Kidney (tissue), 13 donors: ENCODE measurements at regions not wholly inside any gene's neighbourhood (a gene's known extent, or its start where the extent isn't known, plus 50 kb on each side); places are given as distances from the start of the nearest gene placed in this dataset.
A peak's percentile ranks its signal among the peaks of the same experiment; 100 is the strongest.

Experiments
- DNase-seq, 5 donors: peaks; one replicate each; pipeline ENCODE4 v3.0.0-alpha.2; 2013 to 2020
- FAIRE-seq: peaks from 2 replicates; lab custom pipeline; 2012; peaks lifted over from hg19 to GRCh38; lab: Jason Lieb, UNC
- H3K27ac ChIP-seq, 2 donors: one replicate each; pipeline ENCODE4 v1.7.0; 2013; ENCODE audit warnings: low read depth in 2 of 2, low read length in 2 of 2, inconsistent platforms in 1 of 2
- H3K27me3 ChIP-seq: one replicate; pipeline ENCODE4 v1.7.1; 2013; ENCODE audit warnings: low read length, inconsistent platforms; ENCODE audit not compliant: control insufficient read depth, insufficient read depth
- H3K36me3 ChIP-seq, 3 donors: one replicate each; pipeline versions ENCODE4 v1.7.0 to v1.7.1; 2013; ENCODE audit warnings: low read length in 3 of 3, control low read depth in 1 of 3, inconsistent platforms in 1 of 3; ENCODE audit not compliant: insufficient read depth in 3 of 3, control insufficient read depth in 2 of 3
- H3K4me1 ChIP-seq, 3 donors: one replicate each; pipeline versions ENCODE4 v1.7.0 to v1.7.1; 2013; ENCODE audit warnings: low read length in 3 of 3, inconsistent platforms in 1 of 3, low read depth in 1 of 3; ENCODE audit not compliant: control insufficient read depth in 2 of 3, insufficient read depth in 2 of 3
- H3K4me3 ChIP-seq, 3 donors: one replicate each; pipeline versions ENCODE4 v1.7.0 to v1.8.1; 2013; ENCODE audit warnings: low read length in 3 of 3, control low read depth in 1 of 3, inconsistent platforms in 1 of 3
- H3K9ac ChIP-seq, 3 donors: one replicate each; pipeline versions ENCODE4 v1.7.0 to v1.7.1; 2013; ENCODE audit warnings: low read length in 3 of 3, control low read depth in 1 of 3, inconsistent platforms in 1 of 3
- H3K9me3 ChIP-seq, 3 donors: one replicate each; pipeline versions ENCODE4 v1.7.0 to v1.7.1; 2013; ENCODE audit warnings: low read length in 3 of 3, control low read depth in 1 of 3, inconsistent platforms in 1 of 3; ENCODE audit not compliant: control insufficient read depth in 2 of 3, insufficient read depth in 1 of 3
- CTCF ChIP-seq: IDR thresholded peaks from 3 replicates; pipeline ENCODE4 v1.5.1; 2012; ENCODE audit warnings: mild to moderate bottlenecking, moderate library complexity, borderline replicate concordance; ENCODE audit not compliant: insufficient read depth; ENCODE audit errors: extremely low read depth
- intact Hi-C: fragments of 100-400 bp; cut with DNase I; formaldehyde crosslinking; loops from one replicate; pipeline ENCODE4 v1.11.1; 2022
- donor health status: control.
- donor health status: control.
- donor health status: control.
- donor health status: control.
- donor health status: control.
- donor health status: DM: yes; HTN: yes; CAD: no.
- donor health status: Normal renal cell carcinoma (clear cell type).

GRCh38 chr12:107320929-107321631 lies 227.7 kb upstream of the CRY1 start:
- peaks cover 6% of the 10 kb centered on the region for H3K27me3 ChIP-seq
- DNase-seq (peak in 4 of 5 donors; percentile 56 to 77 (median 70)), FAIRE-seq (no peak)
- intact Hi-C loops, result no loop called here
- H3K9ac ChIP-seq, result peak overlapping the region; percentile 9 to 67 (median 41)
- peaks cover 0 to 16% (median 0%) of the 10 kb centered on the region in 3 donors for H3K4me1 ChIP-seq
- no peaks in the 10 kb centered on the region for H3K9me3 ChIP-seq
- TF ChIP-seq CTCF, result no peak
- peak overlapping the region; percentile 28 to 62 (median 61) for H3K4me3 ChIP-seq
- H3K36me3 ChIP-seq, result no peaks in the 10 kb centered on the region
- H3K27ac ChIP-seq, result no peak overlapping the region

- H3K27me3 ChIP-seq, result peaks cover 2% of the 10 kb centered on the region
- no peak overlapping the region for H3K9ac ChIP-seq
- H3K4me3 ChIP-seq, result no peak overlapping the region
- no peaks in the 10 kb centered on the region for H3K9me3 ChIP-seq
- intact Hi-C loops, result no loop called here
- no peak overlapping the region for H3K27ac ChIP-seq
- TF ChIP-seq CTCF, result no peak
- no peaks in the 10 kb centered on the region for H3K36me3 ChIP-seq
- peaks cover 0 to 16% (median 0%) of the 10 kb centered on the region in 3 donors for H3K4me1 ChIP-seq
- FAIRE-seq, result no peak
- no peak for DNase-seq
Measured at GRCh38 chr12:107322063-107322462, 228.7 kb upstream of the CRY1 start.

GRCh38 chr12:107325075-107325608 lies 231.8 kb upstream of the CRY1 start:
- no peak overlapping the region for H3K27ac ChIP-seq
- no peak for TF ChIP-seq CTCF
- DNase-seq (no peak), FAIRE-seq (no peak)
- H3K9me3 ChIP-seq, result no peaks in the 10 kb centered on the region
- no peaks in the 10 kb centered on the region for H3K36me3 ChIP-seq
- intact Hi-C loops, result no loop called here
- H3K4me1 ChIP-seq, result peaks cover 0 to 5% (median 0%) of the 10 kb centered on the region in 3 donors
- no peak overlapping the region for H3K4me3 ChIP-seq
- peaks cover 2% of the 10 kb centered on the region for H3K27me3 ChIP-seq
- no peak overlapping the region for H3K9ac ChIP-seq
